ENCODE measurements at regions not wholly inside any gene's neighbourhood (a gene's known extent, or its start where the extent isn't known, plus 50 kb on each side); places are given as distances from the start of the nearest gene placed in this dataset.

DNA sequence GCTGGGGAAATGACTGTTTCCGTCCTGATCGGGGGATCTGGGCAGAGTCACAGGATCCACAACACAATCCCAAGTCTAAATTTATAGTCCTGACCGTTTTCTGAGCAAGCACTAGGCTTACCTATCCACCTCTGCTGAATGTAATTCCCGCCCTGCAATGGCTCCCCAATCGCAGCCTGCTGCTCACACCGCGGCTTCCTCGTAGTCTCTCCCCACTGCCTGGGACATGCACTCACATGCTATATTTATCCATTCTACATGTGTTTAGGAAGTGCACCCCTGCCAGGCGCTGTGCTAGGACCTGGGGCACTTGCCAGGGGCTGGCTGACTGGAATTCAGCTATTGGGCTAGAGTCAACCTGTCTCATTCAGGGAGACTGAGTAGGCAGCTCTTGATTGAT is 246.6 kb upstream of the CSF3R start:
- Histone ChIP-seq H3K4me1 (no peaks in the 10 kb centered on the region), H3K4me3 (no peak overlapping the region), H3K27ac (no peak overlapping the region), H3K9ac (ENCODE audit: low read depth in 2 of 2, low read length in 2 of 2) (no peak overlapping the region), H3K36me3 (no peaks in the 10 kb centered on the region), H3K27me3 (peaks cover 3% of the 10 kb centered on the region), H3K9me3 (no peaks in the 10 kb centered on the region)
- DNase-seq: no peak
- intact Hi-C loops (cut with DNase I): no loop called here
- TF ChIP-seq, protein P1, sequence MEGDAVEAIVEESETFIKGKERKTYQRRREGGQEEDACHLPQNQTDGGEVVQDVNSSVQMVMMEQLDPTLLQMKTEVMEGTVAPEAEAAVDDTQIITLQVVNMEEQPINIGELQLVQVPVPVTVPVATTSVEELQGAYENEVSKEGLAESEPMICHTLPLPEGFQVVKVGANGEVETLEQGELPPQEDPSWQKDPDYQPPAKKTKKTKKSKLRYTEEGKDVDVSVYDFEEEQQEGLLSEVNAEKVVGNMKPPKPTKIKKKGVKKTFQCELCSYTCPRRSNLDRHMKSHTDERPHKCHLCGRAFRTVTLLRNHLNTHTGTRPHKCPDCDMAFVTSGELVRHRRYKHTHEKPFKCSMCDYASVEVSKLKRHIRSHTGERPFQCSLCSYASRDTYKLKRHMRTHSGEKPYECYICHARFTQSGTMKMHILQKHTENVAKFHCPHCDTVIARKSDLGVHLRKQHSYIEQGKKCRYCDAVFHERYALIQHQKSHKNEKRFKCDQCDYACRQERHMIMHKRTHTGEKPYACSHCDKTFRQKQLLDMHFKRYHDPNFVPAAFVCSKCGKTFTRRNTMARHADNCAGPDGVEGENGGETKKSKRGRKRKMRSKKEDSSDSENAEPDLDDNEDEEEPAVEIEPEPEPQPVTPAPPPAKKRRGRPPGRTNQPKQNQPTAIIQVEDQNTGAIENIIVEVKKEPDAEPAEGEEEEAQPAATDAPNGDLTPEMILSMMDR (IDR thresholded peaks at IDR 0.05): no peak

DNA sequence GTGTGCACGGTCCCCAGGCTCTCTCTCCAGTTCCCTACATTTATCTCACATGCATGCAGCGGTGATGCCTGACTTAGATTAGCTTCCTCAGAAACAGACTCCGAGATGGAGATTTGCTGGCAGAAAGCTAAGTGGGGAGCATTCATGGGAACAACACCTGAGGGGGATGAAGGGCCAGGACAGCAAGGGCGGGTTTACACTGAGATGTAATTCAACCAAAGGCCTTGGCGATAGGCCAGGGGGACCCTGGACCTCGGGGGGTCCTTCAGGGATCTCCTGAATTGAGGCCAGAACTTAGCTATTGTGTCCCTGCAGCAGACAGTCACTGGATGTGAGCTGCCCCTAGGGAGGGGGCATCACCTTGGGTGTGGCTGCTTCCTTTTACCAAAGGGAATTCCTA is 246.1 kb upstream of the CSF3R start:
- Histone ChIP-seq H3K27me3 (peaks cover 3% of the 10 kb centered on the region), H3K9ac (ENCODE audit: low read depth in 2 of 2, low read length in 2 of 2) (no peak overlapping the region), H3K4me3 (no peak overlapping the region), H3K9me3 (no peaks in the 10 kb centered on the region), H3K36me3 (no peaks in the 10 kb centered on the region), H3K4me1 (no peaks in the 10 kb centered on the region), H3K27ac (no peak overlapping the region)
- TF ChIP-seq, protein P1 (IDR thresholded peaks at IDR 0.05): no peak
- no peak for DNase-seq
- intact Hi-C loops (cut with DNase I): no loop called here

DNA sequence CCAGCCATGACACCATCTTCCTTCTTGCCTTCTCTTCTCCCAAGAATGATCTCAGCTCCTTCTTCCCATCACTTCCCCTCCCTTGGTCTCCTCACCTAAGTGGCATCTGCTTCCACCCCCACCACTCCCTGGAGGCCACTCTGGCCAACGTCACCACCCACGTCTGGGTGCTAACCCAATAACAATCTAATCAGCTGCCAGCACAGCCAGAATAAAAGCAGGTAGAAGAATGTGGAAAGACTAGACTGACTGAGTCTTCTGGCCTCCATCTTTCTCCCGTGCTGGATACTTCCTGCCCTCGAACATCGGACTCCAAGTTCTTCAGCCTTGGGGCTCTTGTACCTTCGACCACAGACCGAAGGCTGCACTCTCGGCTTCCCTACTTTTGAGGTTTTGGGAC is 245.3 kb upstream of the CSF3R start:
- Histone ChIP-seq H3K27ac (no peak overlapping the region), H3K27me3 (peaks cover 3% of the 10 kb centered on the region), H3K4me1 (no peaks in the 10 kb centered on the region), H3K36me3 (no peaks in the 10 kb centered on the region), H3K9ac (ENCODE audit: low read depth in 2 of 2, low read length in 2 of 2) (no peak overlapping the region), H3K4me3 (no peak overlapping the region), H3K9me3 (no peaks in the 10 kb centered on the region)
- DNase-seq: no peak
- intact Hi-C loops (cut with DNase I): no loop called here
- TF ChIP-seq, protein P1 (IDR thresholded peaks at IDR 0.05): no peak

DNA sequence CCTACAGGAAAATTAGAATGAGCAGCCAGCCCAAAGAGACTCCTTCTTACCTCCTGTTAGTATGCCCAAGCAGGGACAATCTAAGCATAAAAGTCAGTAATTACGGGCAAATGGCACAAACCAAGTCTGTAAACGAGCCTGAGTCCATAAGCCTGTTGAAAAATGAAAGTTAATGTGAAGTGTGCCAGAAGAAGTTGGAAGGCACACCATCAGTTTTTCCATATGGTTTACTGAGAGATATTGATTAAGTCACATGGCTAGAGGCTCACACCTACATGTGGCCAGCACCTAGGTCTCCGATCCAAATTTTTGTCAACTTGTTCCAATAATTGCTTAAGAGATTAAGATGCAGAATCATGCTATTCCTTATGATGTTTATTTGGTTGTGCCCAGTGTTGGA is 242.4 kb upstream of the CSF3R start:
- DNase-seq: no peak
- Histone ChIP-seq H3K27ac (no peak overlapping the region), H3K4me1 (no peaks in the 10 kb centered on the region), H3K9ac (ENCODE audit: low read depth in 2 of 2, low read length in 2 of 2) (no peak overlapping the region), H3K27me3 (peaks cover 3% of the 10 kb centered on the region), H3K36me3 (no peaks in the 10 kb centered on the region), H3K9me3 (no peaks in the 10 kb centered on the region), H3K4me3 (no peak overlapping the region)
- intact Hi-C loops (cut with DNase I): no loop called here
- TF ChIP-seq, protein P1 (IDR thresholded peaks at IDR 0.05): no peak

DNA sequence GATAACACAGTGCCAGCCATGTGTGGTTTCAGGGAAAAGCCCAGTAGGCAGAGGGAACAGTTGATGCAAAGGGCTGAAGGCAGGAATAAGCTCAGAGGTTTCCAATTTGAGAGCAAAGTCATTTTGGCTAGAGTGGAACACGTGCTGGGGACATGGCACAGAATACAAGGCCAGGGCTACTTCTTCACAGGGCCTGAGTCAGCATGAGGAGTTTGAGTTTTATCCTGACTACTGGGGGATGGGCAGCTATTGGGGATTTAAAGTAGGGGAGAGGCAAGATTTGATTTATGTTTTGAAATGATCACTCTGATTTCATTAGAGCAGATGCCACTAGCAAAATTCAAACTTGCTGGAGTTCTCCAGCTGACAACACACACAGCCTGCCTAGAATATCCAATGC is 241.1 kb upstream of the CSF3R start:
- H3K27me3 ChIP-seq: peaks cover 3% of the 10 kb centered on the region
- H3K9ac ChIP-seq (ENCODE audit: low read depth in 2 of 2, low read length in 2 of 2): no peak overlapping the region
- no peaks in the 10 kb centered on the region for H3K4me1 ChIP-seq
- no peaks in the 10 kb centered on the region for H3K9me3 ChIP-seq
- TF ChIP-seq, protein P1 (IDR thresholded peaks at IDR 0.05): no peak
- intact Hi-C loops (cut with DNase I): no loop called here
- H3K36me3 ChIP-seq: no peaks in the 10 kb centered on the region
- H3K27ac ChIP-seq: no peak overlapping the region
- no peak overlapping the region for H3K4me3 ChIP-seq
- no peak for DNase-seq

DNA sequence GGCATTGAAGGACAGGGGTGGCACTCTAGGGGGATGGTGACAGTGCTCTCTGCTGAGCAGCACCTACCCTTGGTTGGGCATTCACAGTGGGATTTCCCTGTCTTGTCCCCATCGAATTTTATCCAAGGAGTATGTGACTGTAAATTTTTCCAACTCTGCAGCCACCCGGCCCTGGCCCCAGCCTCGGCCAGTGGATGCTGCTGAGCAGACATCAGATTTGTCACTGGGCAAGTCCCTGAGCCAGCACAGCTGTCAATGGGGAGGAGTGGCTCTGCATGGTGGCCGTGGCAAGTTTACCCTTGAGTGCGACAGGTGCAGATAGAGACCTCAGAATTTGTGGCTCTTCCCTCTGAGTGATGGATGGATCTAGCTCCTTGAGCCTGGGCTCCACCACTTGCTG is 240.2 kb upstream of the CSF3R start:
- TF ChIP-seq, protein P1 (IDR thresholded peaks at IDR 0.05): no peak
- no peak overlapping the region for H3K9ac ChIP-seq (ENCODE audit: low read depth in 2 of 2, low read length in 2 of 2)
- no peaks in the 10 kb centered on the region for H3K36me3 ChIP-seq
- no peak overlapping the region for H3K4me3 ChIP-seq
- H3K4me1 ChIP-seq: no peaks in the 10 kb centered on the region
- H3K9me3 ChIP-seq: no peaks in the 10 kb centered on the region
- intact Hi-C loops (cut with DNase I): no loop called here
- DNase-seq: no peak
- H3K27me3 ChIP-seq: peaks cover 3% of the 10 kb centered on the region
- no peak overlapping the region for H3K27ac ChIP-seq

All from colonic mucosa (tissue), 4 donors.